ENCODE measurements at regions not wholly inside any gene's neighbourhood (a gene's known extent, or its start where the extent isn't known, plus 50 kb on each side); places are given as distances from the start of the nearest gene placed in this dataset.

DNA sequence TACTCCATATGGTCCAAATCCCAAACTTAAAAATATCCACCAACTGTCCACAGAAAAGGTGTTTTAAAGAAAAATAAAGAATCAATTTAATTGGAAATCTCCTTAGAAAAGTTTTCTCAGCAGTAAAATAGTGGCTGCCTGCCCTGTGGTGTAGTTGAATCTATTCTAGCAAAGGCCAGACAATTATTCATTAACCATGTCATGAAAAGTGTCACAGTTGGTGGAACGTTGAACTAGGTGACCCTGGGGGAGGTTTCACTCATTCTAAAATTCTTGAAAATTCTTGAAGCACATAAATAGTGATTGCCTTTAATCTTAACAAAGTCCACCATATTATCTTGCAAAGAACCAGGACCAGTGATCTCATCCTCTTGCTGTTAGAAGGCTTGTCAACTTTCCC is 78.4 kb upstream of the GZMB start:
- TF ChIP-seq POLR2A (IDR thresholded peaks at IDR 0.05): no peak
- no peaks in the 10 kb centered on the region for H3K9me3 ChIP-seq
- no peak overlapping the region for H3K4me3 ChIP-seq
- H3K27ac ChIP-seq: no peak overlapping the region
- H3K36me3 ChIP-seq: no peaks in the 10 kb centered on the region
- H3K27me3 ChIP-seq: peaks cover 0 to 10% (median 0%) of the 10 kb centered on the region in 4 donors
- no peak for DNase-seq
- WGBS, 2 donors: 58 to 65% methylated on average over 1 of the region's 1 CpG
- intact Hi-C loops (cut with DNase I): no loop called here
- H3K4me1 ChIP-seq: no peaks in the 10 kb centered on the region

DNA sequence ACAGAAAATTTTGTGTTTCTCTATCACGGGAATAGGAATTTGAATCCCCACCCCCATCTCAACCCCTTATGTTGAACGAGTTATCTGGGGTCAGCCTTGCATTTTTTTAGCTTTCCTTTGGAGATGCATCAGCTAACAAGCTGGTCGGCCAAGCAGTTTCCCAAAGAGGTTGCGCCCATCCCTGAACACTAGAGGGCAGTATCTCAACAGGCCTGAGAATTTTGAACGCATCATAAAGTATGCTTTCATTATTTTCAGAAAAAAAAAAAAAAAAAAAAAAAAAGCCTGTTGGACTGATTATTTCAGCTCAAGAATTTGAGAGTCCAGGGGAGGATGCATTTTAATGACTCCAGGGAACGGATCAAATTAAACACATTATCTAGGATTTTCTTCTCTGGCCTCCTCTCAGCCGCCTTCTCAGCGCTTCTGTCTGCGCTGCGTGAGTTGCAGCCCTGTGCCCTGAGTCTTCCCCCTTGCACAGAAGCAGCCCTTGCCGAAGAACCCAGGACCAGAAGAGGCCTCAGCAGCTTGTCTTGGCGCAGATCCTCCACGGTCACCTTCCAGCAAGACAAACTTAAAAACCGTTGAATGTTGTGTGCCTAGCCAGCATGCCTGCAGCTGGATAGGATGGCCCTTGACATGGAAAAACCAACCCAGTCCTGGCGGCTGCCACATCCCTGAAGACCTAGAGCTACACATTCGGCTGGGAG is 76.6 kb upstream of the GZMB start:
- WGBS, 2 donors: 44 to 50% methylated on average over 16 of the region's 16 CpGs
- Histone ChIP-seq H3K27me3 (peaks cover 0 to 7% (median 0%) of the 10 kb centered on the region in 4 donors), H3K4me3 (peak overlapping the region in 1 of 4 donors; percentile 29), H3K4me1 (no peaks in the 10 kb centered on the region), H3K36me3 (no peaks in the 10 kb centered on the region), H3K9me3 (no peaks in the 10 kb centered on the region), H3K27ac (no peak overlapping the region)
- TF ChIP-seq, protein P1, sequence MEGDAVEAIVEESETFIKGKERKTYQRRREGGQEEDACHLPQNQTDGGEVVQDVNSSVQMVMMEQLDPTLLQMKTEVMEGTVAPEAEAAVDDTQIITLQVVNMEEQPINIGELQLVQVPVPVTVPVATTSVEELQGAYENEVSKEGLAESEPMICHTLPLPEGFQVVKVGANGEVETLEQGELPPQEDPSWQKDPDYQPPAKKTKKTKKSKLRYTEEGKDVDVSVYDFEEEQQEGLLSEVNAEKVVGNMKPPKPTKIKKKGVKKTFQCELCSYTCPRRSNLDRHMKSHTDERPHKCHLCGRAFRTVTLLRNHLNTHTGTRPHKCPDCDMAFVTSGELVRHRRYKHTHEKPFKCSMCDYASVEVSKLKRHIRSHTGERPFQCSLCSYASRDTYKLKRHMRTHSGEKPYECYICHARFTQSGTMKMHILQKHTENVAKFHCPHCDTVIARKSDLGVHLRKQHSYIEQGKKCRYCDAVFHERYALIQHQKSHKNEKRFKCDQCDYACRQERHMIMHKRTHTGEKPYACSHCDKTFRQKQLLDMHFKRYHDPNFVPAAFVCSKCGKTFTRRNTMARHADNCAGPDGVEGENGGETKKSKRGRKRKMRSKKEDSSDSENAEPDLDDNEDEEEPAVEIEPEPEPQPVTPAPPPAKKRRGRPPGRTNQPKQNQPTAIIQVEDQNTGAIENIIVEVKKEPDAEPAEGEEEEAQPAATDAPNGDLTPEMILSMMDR (IDR thresholded peaks at IDR 0.05): peak; percentile 42 to 79 (median 56)
- TF ChIP-seq POLR2A (IDR thresholded peaks at IDR 0.05): no peak
- no peak for DNase-seq
- intact Hi-C loops (cut with DNase I): no loop called here

DNA sequence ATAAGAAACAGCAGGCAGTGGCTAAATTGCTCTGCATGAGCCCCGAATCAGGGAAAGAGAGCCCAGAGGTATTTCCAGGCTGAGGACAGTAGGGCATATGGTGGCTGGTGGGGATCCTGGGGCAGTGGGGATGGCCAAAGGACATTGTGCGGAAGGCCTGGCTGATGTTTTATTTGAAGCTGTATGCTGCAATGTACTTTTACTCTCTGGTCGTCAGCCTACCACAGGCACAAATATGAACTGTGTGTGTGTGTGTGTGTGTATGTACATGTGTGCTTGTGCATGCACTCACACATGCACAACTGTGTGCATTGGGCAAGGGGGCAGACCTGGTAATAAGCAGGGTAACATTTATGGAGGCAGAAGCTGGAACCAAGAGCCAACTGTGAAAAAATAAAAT is 74.7 kb upstream of the GZMB start:
- H3K27ac ChIP-seq: no peak overlapping the region
- no peaks in the 10 kb centered on the region for H3K27me3 ChIP-seq
- DNase-seq: no peak
- H3K36me3 ChIP-seq: no peaks in the 10 kb centered on the region
- H3K9me3 ChIP-seq: no peaks in the 10 kb centered on the region
- 61 to 71% methylated on average over 3 of the region's 3 CpGs for WGBS, 2 donors
- H3K4me3 ChIP-seq: no peak overlapping the region
- intact Hi-C loops (cut with DNase I): no loop called here
- H3K4me1 ChIP-seq: no peaks in the 10 kb centered on the region
- TF ChIP-seq, protein P1 (IDR thresholded peaks at IDR 0.05): no peak
- no peak for TF ChIP-seq POLR2A (IDR thresholded peaks at IDR 0.05)

DNA sequence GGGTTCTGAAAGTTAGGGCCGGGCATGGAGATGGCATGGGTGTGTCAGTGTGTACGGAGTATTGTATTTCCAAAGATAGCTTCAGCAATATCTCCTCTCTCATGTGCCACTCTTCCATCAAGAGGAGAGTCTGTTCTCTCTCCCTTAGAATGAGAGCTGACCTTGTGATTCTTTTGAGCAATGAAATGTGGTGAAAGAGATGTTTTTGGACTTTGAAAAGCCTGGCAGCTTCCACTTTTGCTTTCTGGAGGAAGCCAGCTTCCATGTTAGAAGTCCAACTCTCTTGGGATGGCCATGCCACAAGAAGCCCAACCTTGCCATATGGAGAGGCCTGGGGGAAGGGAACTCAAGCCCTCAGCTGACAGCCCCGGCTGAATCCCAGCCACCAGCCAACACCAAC is 72.4 kb upstream of the GZMB start:
- intact Hi-C loops (cut with DNase I): no loop called here
- Histone ChIP-seq H3K9me3 (no peaks in the 10 kb centered on the region), H3K27ac (no peak overlapping the region), H3K36me3 (no peaks in the 10 kb centered on the region), H3K4me1 (no peaks in the 10 kb centered on the region), H3K27me3 (no peaks in the 10 kb centered on the region), H3K4me3 (no peak overlapping the region)
- DNase-seq: no peak
- TF ChIP-seq, protein P1 (IDR thresholded peaks at IDR 0.05): no peak
- TF ChIP-seq POLR2A (IDR thresholded peaks at IDR 0.05): no peak
- 92 to 96% methylated on average over 2 of the region's 3 CpGs for WGBS, 2 donors

DNA sequence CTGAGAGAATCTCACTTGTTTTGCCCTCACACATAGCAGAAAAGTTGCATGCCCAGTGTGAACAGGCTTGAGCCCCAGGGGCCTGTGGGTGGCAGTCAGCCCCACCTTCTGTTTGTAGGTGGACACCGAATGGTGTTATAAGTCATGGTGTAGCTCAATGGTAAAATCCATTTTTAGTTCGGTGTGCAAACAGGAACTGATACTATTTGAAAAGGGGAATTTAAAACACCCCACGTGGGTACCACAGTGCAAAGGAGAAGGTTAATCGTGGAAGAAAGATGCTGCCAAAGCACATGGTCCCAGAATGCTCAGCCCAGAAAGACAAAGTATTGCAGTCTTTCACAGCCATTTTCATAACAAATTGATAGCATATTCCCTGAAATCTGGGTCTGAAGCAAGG is 71.8 kb upstream of the GZMB start:
- TF ChIP-seq, protein P1 (IDR thresholded peaks at IDR 0.05): no peak
- DNase-seq: no peak
- no peaks in the 10 kb centered on the region for H3K4me1 ChIP-seq
- intact Hi-C loops (cut with DNase I): no loop called here
- no peak overlapping the region for H3K27ac ChIP-seq
- H3K36me3 ChIP-seq: no peaks in the 10 kb centered on the region
- no peaks in the 10 kb centered on the region for H3K9me3 ChIP-seq
- H3K27me3 ChIP-seq: no peaks in the 10 kb centered on the region
- no peak overlapping the region for H3K4me3 ChIP-seq
- whole genome bisulfite sequencing, 2 donors: 66 to 71% methylated on average over 4 of the region's 4 CpGs

DNA sequence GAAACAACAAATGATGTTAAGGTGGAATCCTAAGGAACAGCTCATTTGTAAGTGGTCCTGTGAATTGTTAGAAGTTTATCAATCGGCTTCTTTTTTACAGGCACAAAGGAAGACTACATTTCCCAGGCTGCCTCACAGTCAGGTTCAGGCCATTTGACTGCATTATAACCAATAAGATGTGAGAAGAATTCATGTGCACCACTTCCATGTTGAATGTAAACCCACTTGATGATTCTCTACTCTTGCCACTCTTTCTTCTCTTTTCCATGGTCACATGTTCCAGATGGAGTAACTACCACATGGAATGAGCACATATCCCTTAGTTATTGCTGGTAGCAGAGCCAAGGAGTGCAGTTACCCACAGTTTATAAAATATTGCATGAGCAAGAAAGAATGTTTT is 67.1 kb upstream of the GZMB start:
- Histone ChIP-seq H3K4me1 (no peaks in the 10 kb centered on the region), H3K27ac (no peak overlapping the region), H3K4me3 (no peak overlapping the region), H3K36me3 (no peaks in the 10 kb centered on the region), H3K9me3 (no peaks in the 10 kb centered on the region), H3K27me3 (no peaks in the 10 kb centered on the region)
- DNase-seq: no peak
- intact Hi-C loops (cut with DNase I): no loop called here
- 84 to 87% methylated on average over 1 of the region's 1 CpG for WGBS, 2 donors
- TF ChIP-seq POLR2A (IDR thresholded peaks at IDR 0.05): no peak
- TF ChIP-seq, protein P1 (IDR thresholded peaks at IDR 0.05): no peak

All from esophagus squamous epithelium (tissue), 5 donors.